Posterior cingulate gyrus (tissue), 11 donors: ENCODE measurements at regions not wholly inside any gene's neighbourhood (a gene's known extent, or its start where the extent isn't known, plus 50 kb on each side); places are given as distances from the start of the nearest gene placed in this dataset.
A peak's percentile ranks its signal among the peaks of the same experiment; 100 is the strongest.

ENCODE experiments used
- DNase-seq, 10 donors: peaks; one replicate each; pipeline versions ENCODE4 v3.0.0 to v3.0.0-alpha.2; 2020 to 2021; ENCODE audit warnings: mixed read lengths in 3 of 10
- intact Hi-C: fragments of 100-400 bp; cut with DNase I; formaldehyde crosslinking; loops from one replicate; pipeline ENCODE4 v1.15.1; 2023

- DNase-seq: no peak
- intact Hi-C loops: no loop called here
These were observed 62.9 kb upstream of the OXGR1 start for GRCh38 chr13:97057176-97057575.

- intact Hi-C loops: no loop called here
- no peak for DNase-seq
These were observed 64.1 kb upstream of the OXGR1 start for GRCh38 chr13:97058391-97058790.

GRCh38 chr13:97058926-97059325 lies 64.7 kb upstream of the OXGR1 start:
- intact Hi-C loops: no loop called here
- DNase-seq: no peak

- intact Hi-C loops: no loop called here
- no peak for DNase-seq
These were observed 73.0 kb upstream of the OXGR1 start for GRCh38 chr13:97067017-97067895.

GRCh38 chr13:97068151-97068550 lies 73.9 kb upstream of the OXGR1 start:
- DNase-seq: no peak
- intact Hi-C loops: no loop called here

- intact Hi-C loops: no loop called here
- DNase-seq: no peak
These were observed 75.0 kb upstream of the OXGR1 start for GRCh38 chr13:97069050-97069815.

GRCh38 chr13:97072297-97072696 lies 78.0 kb upstream of the OXGR1 start:
- intact Hi-C loops: no loop called here
- no peak for DNase-seq

GRCh38 chr13:97074618-97075017 lies 80.3 kb upstream of the OXGR1 start:
- DNase-seq: no peak
- intact Hi-C loops: no loop called here

- no peak for DNase-seq
- intact Hi-C loops: no loop called here
These were observed 82.6 kb upstream of the OXGR1 start for GRCh38 chr13:97076898-97077297.

GRCh38 chr13:97077341-97077740 lies 83.1 kb upstream of the OXGR1 start:
- intact Hi-C loops: no loop called here
- DNase-seq: no peak

- intact Hi-C loops: no loop called here
- no peak for DNase-seq
These were observed 85.5 kb upstream of the OXGR1 start for GRCh38 chr13:97079726-97080125.

GRCh38 chr13:97082461-97083207 lies 88.4 kb upstream of the OXGR1 start:
- intact Hi-C loops: no loop called here

GRCh38 chr13:97091196-97091595 lies 96.9 kb upstream of the OXGR1 start:
- DNase-seq: no peak
- intact Hi-C loops: no loop called here

More at GRCh38 chr13:97082461-97083207, 88.4 kb upstream of the OXGR1 start:
- DNase-seq: no peak

- intact Hi-C loops: no loop called here
These were observed 106.5 kb upstream of the OXGR1 start for GRCh38 chr13:97100821-97101220.

GRCh38 chr13:97101912-97102708 lies 107.8 kb upstream of the OXGR1 start:
- no peak for DNase-seq
- intact Hi-C loops: no loop called here

More at GRCh38 chr13:97100821-97101220, 106.5 kb upstream of the OXGR1 start:
- no peak for DNase-seq

- no peak for DNase-seq
- intact Hi-C loops: no loop called here
These were observed 112.0 kb upstream of the OXGR1 start for GRCh38 chr13:97106323-97106722.

GRCh38 chr13:97107815-97108529 lies 113.7 kb upstream of the OXGR1 start:
- intact Hi-C loops: no loop called here
- DNase-seq: peak in 1 of 10 donors; percentile 44

- intact Hi-C loops: no loop called here
- no peak for DNase-seq
These were observed 113.6 kb upstream of the MBNL2 start for GRCh38 chr13:97108530-97108900.

- intact Hi-C loops: no loop called here
- DNase-seq: no peak
These were observed 112.9 kb upstream of the MBNL2 start for GRCh38 chr13:97109256-97109655.
